OCI-LY7 (cell line): ENCODE measurements at regions not wholly inside any gene's neighbourhood (a gene's known extent, or its start where the extent isn't known, plus 50 kb on each side); places are given as distances from the start of the nearest gene placed in this dataset.

Source experiments
- CTCF ChIP-seq: fragments of 200-600 bp; sonication (generic); conservative IDR thresholded peaks from 2 replicates; pipeline ENCODE4 v1.5.1; 2014; ENCODE audit warnings: mild to moderate bottlenecking, antibody characterized with exemption, low read length, moderate library complexity, mixed read lengths
- EZH2phosphoT487 ChIP-seq: fragments of 200-600 bp; sonication (generic); IDR thresholded peaks from 2 replicates; pipeline ENCODE4 v1.6.1; 2018; ENCODE audit warnings: low read depth, borderline replicate concordance, mild to moderate bottlenecking, mixed run types, antibody characterized with exemption, low read length, moderate library complexity, mixed read lengths

DNA sequence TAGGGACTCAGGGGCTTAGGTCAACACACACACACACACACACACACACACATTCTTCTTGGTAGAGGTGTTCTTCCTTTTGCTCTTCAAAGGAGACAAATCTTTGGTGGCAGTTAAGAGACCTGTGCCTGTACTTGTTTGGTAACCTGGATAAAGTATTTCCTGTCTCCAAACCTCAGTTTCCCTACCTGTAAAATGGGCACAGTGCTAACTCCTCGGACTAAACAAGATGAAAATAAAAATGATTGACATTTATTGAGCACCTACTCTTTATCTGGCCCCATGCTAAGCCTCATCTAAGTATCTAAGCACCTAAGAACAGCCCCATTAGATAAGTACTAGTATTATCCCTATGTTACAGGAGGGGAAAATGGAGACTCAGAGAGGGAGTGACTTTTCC is 220.8 kb upstream of the MYL2 start:
- TF ChIP-seq CTCF (no peak), EZH2phosphoT487 (no peak)
